Kidney (tissue), 13 donors: ENCODE measurements at regions not wholly inside any gene's neighbourhood (a gene's known extent, or its start where the extent isn't known, plus 50 kb on each side); places are given as distances from the start of the nearest gene placed in this dataset.

Experiments used
- DNase-seq, 5 donors: peaks; one replicate each; pipeline ENCODE4 v3.0.0-alpha.2; 2013 to 2020
- FAIRE-seq: peaks from 2 replicates; lab custom pipeline; 2012; peaks lifted over from hg19 to GRCh38; lab: Jason Lieb, UNC
- H3K27ac ChIP-seq, 2 donors: one replicate each; pipeline ENCODE4 v1.7.0; 2013; ENCODE audit warnings: low read depth in 2 of 2, low read length in 2 of 2, inconsistent platforms in 1 of 2
- H3K27me3 ChIP-seq: one replicate; pipeline ENCODE4 v1.7.1; 2013; ENCODE audit warnings: low read length, inconsistent platforms; ENCODE audit not compliant: control insufficient read depth, insufficient read depth
- H3K36me3 ChIP-seq, 3 donors: one replicate each; pipeline versions ENCODE4 v1.7.0 to v1.7.1; 2013; ENCODE audit warnings: low read length in 3 of 3, control low read depth in 1 of 3, inconsistent platforms in 1 of 3; ENCODE audit not compliant: insufficient read depth in 3 of 3, control insufficient read depth in 2 of 3
- H3K4me1 ChIP-seq, 3 donors: one replicate each; pipeline versions ENCODE4 v1.7.0 to v1.7.1; 2013; ENCODE audit warnings: low read length in 3 of 3, inconsistent platforms in 1 of 3, low read depth in 1 of 3; ENCODE audit not compliant: control insufficient read depth in 2 of 3, insufficient read depth in 2 of 3
- H3K4me3 ChIP-seq, 3 donors: one replicate each; pipeline versions ENCODE4 v1.7.0 to v1.8.1; 2013; ENCODE audit warnings: low read length in 3 of 3, control low read depth in 1 of 3, inconsistent platforms in 1 of 3
- H3K9ac ChIP-seq, 3 donors: one replicate each; pipeline versions ENCODE4 v1.7.0 to v1.7.1; 2013; ENCODE audit warnings: low read length in 3 of 3, control low read depth in 1 of 3, inconsistent platforms in 1 of 3
- H3K9me3 ChIP-seq, 3 donors: one replicate each; pipeline versions ENCODE4 v1.7.0 to v1.7.1; 2013; ENCODE audit warnings: low read length in 3 of 3, control low read depth in 1 of 3, inconsistent platforms in 1 of 3; ENCODE audit not compliant: control insufficient read depth in 2 of 3, insufficient read depth in 1 of 3
- intact Hi-C: fragments of 100-400 bp; cut with DNase I; formaldehyde crosslinking; loops from one replicate; pipeline ENCODE4 v1.11.1; 2022
- TF ChIP-seq, protein P1 (sequence below): IDR thresholded peaks from 3 replicates; pipeline ENCODE4 v1.5.1; 2012; ENCODE audit warnings: mild to moderate bottlenecking, moderate library complexity, borderline replicate concordance; ENCODE audit not compliant: insufficient read depth; ENCODE audit errors: extremely low read depth
- donor health status: control.
- donor health status: control.
- donor health status: control.
- donor health status: control.
- donor health status: control.
- donor health status: DM: yes; HTN: yes; CAD: no.
- donor health status: Normal renal cell carcinoma (clear cell type).

- intact Hi-C loops: no loop called here
- no peak overlapping the region for H3K27ac ChIP-seq
- H3K9ac ChIP-seq: no peak overlapping the region
- FAIRE-seq (no peak), DNase-seq (peak in 3 of 5 donors; percentile 43 to 46 (median 46))
- no peaks in the 10 kb centered on the region for H3K36me3 ChIP-seq
- H3K4me3 ChIP-seq: no peak overlapping the region
- no peaks in the 10 kb centered on the region for H3K27me3 ChIP-seq
- no peaks in the 10 kb centered on the region for H3K4me1 ChIP-seq
- H3K9me3 ChIP-seq: peaks cover 0 to 4% (median 0%) of the 10 kb centered on the region in 3 donors
- TF ChIP-seq, protein P1, sequence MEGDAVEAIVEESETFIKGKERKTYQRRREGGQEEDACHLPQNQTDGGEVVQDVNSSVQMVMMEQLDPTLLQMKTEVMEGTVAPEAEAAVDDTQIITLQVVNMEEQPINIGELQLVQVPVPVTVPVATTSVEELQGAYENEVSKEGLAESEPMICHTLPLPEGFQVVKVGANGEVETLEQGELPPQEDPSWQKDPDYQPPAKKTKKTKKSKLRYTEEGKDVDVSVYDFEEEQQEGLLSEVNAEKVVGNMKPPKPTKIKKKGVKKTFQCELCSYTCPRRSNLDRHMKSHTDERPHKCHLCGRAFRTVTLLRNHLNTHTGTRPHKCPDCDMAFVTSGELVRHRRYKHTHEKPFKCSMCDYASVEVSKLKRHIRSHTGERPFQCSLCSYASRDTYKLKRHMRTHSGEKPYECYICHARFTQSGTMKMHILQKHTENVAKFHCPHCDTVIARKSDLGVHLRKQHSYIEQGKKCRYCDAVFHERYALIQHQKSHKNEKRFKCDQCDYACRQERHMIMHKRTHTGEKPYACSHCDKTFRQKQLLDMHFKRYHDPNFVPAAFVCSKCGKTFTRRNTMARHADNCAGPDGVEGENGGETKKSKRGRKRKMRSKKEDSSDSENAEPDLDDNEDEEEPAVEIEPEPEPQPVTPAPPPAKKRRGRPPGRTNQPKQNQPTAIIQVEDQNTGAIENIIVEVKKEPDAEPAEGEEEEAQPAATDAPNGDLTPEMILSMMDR: no peak
Measured at GRCh38 chr6:159473475-159474263, 219.4 kb downstream of the SOD2 start.

DNA sequence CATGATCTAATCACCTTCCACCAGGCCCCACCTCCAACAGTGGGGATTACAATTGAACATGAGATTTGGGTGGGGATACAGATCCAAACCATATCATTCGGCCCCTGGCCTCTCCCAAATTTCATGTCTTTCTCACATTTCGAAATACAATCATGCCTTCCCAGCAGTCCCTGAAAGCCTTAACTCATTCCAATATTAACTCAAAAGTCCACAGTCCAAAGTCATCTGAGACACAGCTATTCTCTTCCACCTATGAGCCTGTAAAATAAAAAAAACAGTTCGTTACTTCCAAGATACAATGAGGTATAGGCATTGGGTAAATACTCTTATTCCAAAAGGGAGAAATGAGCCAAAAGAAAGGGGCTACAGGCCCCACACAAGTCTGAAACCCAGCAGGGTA lies 222.6 kb downstream of the SOD2 start:
- Histone ChIP-seq H3K27me3 (no peaks in the 10 kb centered on the region), H3K36me3 (no peaks in the 10 kb centered on the region), H3K27ac (no peak overlapping the region), H3K4me1 (no peaks in the 10 kb centered on the region), H3K9me3 (peaks cover 0 to 4% (median 0%) of the 10 kb centered on the region in 3 donors), H3K9ac (no peak overlapping the region), H3K4me3 (peak overlapping the region in 1 of 3 donors; percentile 37)
- TF ChIP-seq, protein P1: no peak
- no peak for FAIRE-seq
- DNase-seq: no peak
- intact Hi-C loops: no loop called here

DNA sequence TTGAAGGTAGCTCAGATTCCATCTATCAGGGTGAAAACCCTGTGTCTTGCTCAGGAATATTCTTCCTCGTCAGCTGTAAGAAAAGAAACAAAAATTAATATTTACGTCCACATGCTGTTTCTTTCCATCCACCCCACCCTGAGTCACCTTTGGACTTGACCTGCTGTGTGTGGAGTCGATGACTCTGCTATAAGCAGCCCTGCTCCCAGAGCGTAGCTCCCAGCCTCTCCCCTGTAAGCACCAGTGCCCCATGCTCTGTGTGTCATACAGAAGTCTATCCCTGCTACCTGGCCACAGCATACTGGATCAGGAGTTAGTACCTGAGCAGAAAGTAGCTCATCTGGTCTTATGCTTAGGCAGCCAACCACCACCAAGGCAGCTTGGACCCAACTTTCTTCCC lies 223.6 kb downstream of the SOD2 start:
- no peaks in the 10 kb centered on the region for H3K36me3 ChIP-seq
- H3K9me3 ChIP-seq: peaks cover 0 to 4% (median 0%) of the 10 kb centered on the region in 3 donors
- no peak overlapping the region for H3K27ac ChIP-seq
- H3K27me3 ChIP-seq: no peaks in the 10 kb centered on the region
- no peak overlapping the region for H3K9ac ChIP-seq
- FAIRE-seq (no peak), DNase-seq (no peak)
- no peak overlapping the region for H3K4me3 ChIP-seq
- no peaks in the 10 kb centered on the region for H3K4me1 ChIP-seq
- TF ChIP-seq, protein P1: no peak
- intact Hi-C loops: no loop called here

GRCh38 chr6:159468994-159469393 lies 224.0 kb downstream of the SOD2 start:
- Histone ChIP-seq H3K4me3 (no peak overlapping the region), H3K9ac (no peak overlapping the region), H3K36me3 (no peaks in the 10 kb centered on the region), H3K27me3 (no peaks in the 10 kb centered on the region), H3K9me3 (peaks cover 0 to 4% (median 0%) of the 10 kb centered on the region in 3 donors), H3K4me1 (no peaks in the 10 kb centered on the region), H3K27ac (no peak overlapping the region)
- FAIRE-seq: no peak
- no peak for DNase-seq
- TF ChIP-seq, protein P1: no peak
- intact Hi-C loops: no loop called here
